K562 (cell line): ENCODE measurements at regions not wholly inside any gene's neighbourhood (a gene's known extent, or its start where the extent isn't known, plus 50 kb on each side); places are given as distances from the start of the nearest gene placed in this dataset.
A peak's percentile ranks its signal among the peaks of the same experiment; 100 is the strongest.

Experiments used
- IRF9 ChIP-seq: fragments of 450-650 bp; IDR thresholded peaks from 2 replicates; pipeline ENCODE4 v1.6.1; 2016; ENCODE audit warnings: missing biosample characterization, missing genetic modification characterization
- MLLT1 ChIP-seq, 2 experiments: fragments of 450-650 bp; IDR thresholded peaks; 2 replicates each; pipeline ENCODE4 v1.6.1; 2016
- NFE2L1 ChIP-seq: fragments of 450-650 bp; IDR thresholded peaks from 2 replicates; pipeline ENCODE4 v1.6.1; 2016; ENCODE audit warnings: missing genetic modification characterization, low read depth, mild to moderate bottlenecking, missing compliant biosample characterization, moderate library complexity, borderline replicate concordance
- RFX7 ChIP-seq: fragments of 250-450 bp; sonication (Bioruptor Pico); IDR thresholded peaks from 2 replicates; pipeline ENCODE4 v1.5.1; 2021; ENCODE audit warnings: mild to moderate bottlenecking
- TBP ChIP-seq: optimal IDR thresholded peaks from 2 replicates; pipeline ENCODE3; 2011; ENCODE audit warnings: low read depth, low read length, improper control_type of control experiment
- TRIM25 ChIP-seq: fragments of 450-650 bp; IDR thresholded peaks from 2 replicates; pipeline ENCODE4 v1.7.0; 2016; ENCODE audit warnings: borderline replicate concordance
- ZC3H11A ChIP-seq: IDR thresholded peaks from 2 replicates; pipeline ENCODE4 v1.6.1; 2012; ENCODE audit warnings: low read depth, low read length, improper control_type of control experiment
- ZNF23 ChIP-seq: fragments of 250-450 bp; sonication (Bioruptor Pico); IDR thresholded peaks from 2 replicates; pipeline ENCODE4 v1.4.0; 2020; ENCODE audit warnings: mild to moderate bottlenecking
- ZNF592 ChIP-seq: fragments of 450-650 bp; IDR thresholded peaks from 2 replicates; pipeline ENCODE4 v1.6.1; 2017; ENCODE audit warnings: antibody characterized with exemption, mild to moderate bottlenecking
- TF ChIP-seq, protein P1 (sequence below), 2 experiments: IDR thresholded peaks; 2 replicates each; pipeline ENCODE4 v1.6.1; 2011; ENCODE audit warnings: borderline replicate concordance in 1 of 2, control low read depth in 1 of 2, low read depth in 1 of 2, low read length in 1 of 2, mild to moderate bottlenecking in 1 of 2, mixed read lengths in 1 of 2, moderate library complexity in 1 of 2; ENCODE audit not compliant: insufficient read depth in 1 of 2, insufficient read length in 1 of 2, poor library complexity in 1 of 2, severe bottlenecking in 1 of 2; ENCODE audit errors: extremely low read depth in 1 of 2

- no peak for TF ChIP-seq TRIM25
- TF ChIP-seq ZNF592 = 0 out of 2 replicates have a peak, but pooled peaks have one; percentile 12
- no peak for TF ChIP-seq IRF9 (tag)
- TF ChIP-seq, protein P1, sequence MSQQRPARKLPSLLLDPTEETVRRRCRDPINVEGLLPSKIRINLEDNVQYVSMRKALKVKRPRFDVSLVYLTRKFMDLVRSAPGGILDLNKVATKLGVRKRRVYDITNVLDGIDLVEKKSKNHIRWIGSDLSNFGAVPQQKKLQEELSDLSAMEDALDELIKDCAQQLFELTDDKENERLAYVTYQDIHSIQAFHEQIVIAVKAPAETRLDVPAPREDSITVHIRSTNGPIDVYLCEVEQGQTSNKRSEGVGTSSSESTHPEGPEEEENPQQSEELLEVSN (IDR thresholded peaks at IDR 0.05; ENCODE audit: borderline replicate concordance in 1 of 2, extremely low read depth in 1 of 2, insufficient read depth in 1 of 2, insufficient read length in 1 of 2, low read depth in 1 of 2, low read length in 1 of 2, poor library complexity in 1 of 2, severe bottlenecking in 1 of 2) = no peak
- no peak for TF ChIP-seq NFE2L1
- no peak for TF ChIP-seq RFX7 (CRISPR knock-in tag)
- no peak for TF ChIP-seq TBP
- TF ChIP-seq MLLT1 (IDR thresholded peaks at IDR 0.05) = peak in 1 of 2 experiments; percentile 86; a peak in 2 of 4 replicates
- peak; percentile 88 for TF ChIP-seq ZNF23 (CRISPR knock-in tag)
- no peak for TF ChIP-seq ZC3H11A
These were observed 63.0 kb upstream of the DLK1 start (continued) for GRCh38 chr14:100663761-100664052.
